ENCODE measurements at regions not wholly inside any gene's neighbourhood (a gene's known extent, or its start where the extent isn't known, plus 50 kb on each side); places are given as distances from the start of the nearest gene placed in this dataset.

- Histone ChIP-seq H3K4me1 (ENCODE audit: insufficient read depth, low read length) (no peaks in the 10 kb centered on the region), H3K23ac (ENCODE audit: insufficient read length, low read depth, low read length) (no peak overlapping the region), H2BK15ac (ENCODE audit: low read depth, low read length) (no peak overlapping the region), H2AFZ (ENCODE audit: low read length) (no peak overlapping the region), H4K91ac (ENCODE audit: insufficient read length, low read depth, low read length) (no peak overlapping the region), H2AK5ac (ENCODE audit: insufficient read length, low read length) (no peak overlapping the region), H3T11ph (ENCODE audit: low read length) (no peak overlapping the region), H3K9ac (ENCODE audit: extremely low read depth, insufficient read length, low read length) (no peak overlapping the region), H3K9me3 (ENCODE audit: control insufficient read depth, low read depth, low read length) (no peaks in the 10 kb centered on the region), H2BK120ac (ENCODE audit: low read depth, low read length, poor library complexity, severe bottlenecking) (no peak overlapping the region), H3K79me1 (ENCODE audit: insufficient read depth, low read depth, low read length, poor library complexity, severe bottlenecking) (no peaks in the 10 kb centered on the region), H3K4me2 (ENCODE audit: insufficient read depth, insufficient read length, low read length) (no peak overlapping the region), H2BK5ac (ENCODE audit: insufficient read length, low read length) (no peak overlapping the region), H4K20me1 (ENCODE audit: control insufficient read depth, insufficient read depth, insufficient read length) (no peaks in the 10 kb centered on the region), H3K18ac (ENCODE audit: insufficient read length, low read depth, low read length) (no peak overlapping the region), H3K56ac (ENCODE audit: insufficient read length, low read depth, low read length) (no peak overlapping the region), H3K79me2 (ENCODE audit: insufficient read depth, low read length) (no peaks in the 10 kb centered on the region), H2BK12ac (ENCODE audit: insufficient read length, low read depth, low read length) (no peak overlapping the region), H3K4ac (ENCODE audit: low read depth, low read length) (no peak overlapping the region), H4K5ac (ENCODE audit: insufficient read length, low read depth, low read length) (no peak overlapping the region), H3K14ac (ENCODE audit: insufficient read depth, low read length) (no peak overlapping the region), H3K27ac (ENCODE audit: insufficient read length, low read depth, low read length) (no peak overlapping the region), H2BK20ac (ENCODE audit: low read depth, low read length, poor library complexity, severe bottlenecking) (no peak overlapping the region), H3K23me2 (ENCODE audit: insufficient read length, low read depth, low read length, poor library complexity, severe bottlenecking) (no peaks in the 10 kb centered on the region), H4K8ac (replicated peaks; ENCODE audit: insufficient read length, low read depth, low read length) (no peak overlapping the region), H3K27me3 (ENCODE audit: insufficient read depth, low read length) (no peaks in the 10 kb centered on the region)
- Mint-ChIP-seq H3K4me1 (peaks cover 5 to 9% of the 10 kb centered on the region in 2 experiments), H3K27ac (no peak overlapping the region), H3K36me3 (ENCODE audit: insufficient read depth in 1 of 3, low read depth in 3 of 3) (no peaks in the 10 kb centered on the region), H3K4me3 (no peak overlapping the region), H3K9me3 (no peaks in the 10 kb centered on the region), H3K27me3 (ENCODE audit: low read depth) (no peaks in the 10 kb centered on the region)
- no peak for TF ChIP-seq CTCF (conservative IDR thresholded peaks at IDR 0.05)
- DNase-seq = no peak
- WGBS (ENCODE audit: extremely low coverage, insufficient read length, low lambda C conversion rate) = no CpG with 5 or more reads among the region's 3 CpGs
Measured at GRCh38 chr1:60619581-60619980, 462.8 kb upstream of the NFIA start.
